ENCODE measurements at regions not wholly inside any gene's neighbourhood (a gene's known extent, or its start where the extent isn't known, plus 50 kb on each side); places are given as distances from the start of the nearest gene placed in this dataset.
"Not testable (repeated sequence)": the region's sequence is repeated elsewhere in the genome, so short reads cannot be mapped to it uniquely, and the experiment has no call there.

GRCh38 chr16:51271156-51271701, 120.2 kb upstream of the SALL1 start:
- H3K27me3 ChIP-seq (ENCODE audit: control insufficient read depth, insufficient read depth, low read length), result no peaks in the 10 kb centered on the region
- no peaks in the 10 kb centered on the region for H3K36me3 ChIP-seq (ENCODE audit: control insufficient read depth, insufficient read depth, low read length)
- H3K27ac ChIP-seq (ENCODE audit: low read depth, low read length), result no peak overlapping the region
- H3K4me1 ChIP-seq (ENCODE audit: control insufficient read depth, insufficient read depth, low read length), result no peaks in the 10 kb centered on the region
- no peak overlapping the region for H3K9ac ChIP-seq (ENCODE audit: low read depth, low read length)
- H3K9me3 ChIP-seq (ENCODE audit: control insufficient read depth, insufficient read depth, low read length), result no peaks in the 10 kb centered on the region
- no peak overlapping the region for H3K4me3 ChIP-seq (ENCODE audit: low read depth, low read length)

GRCh38 chr16:51268237-51268636, 117.2 kb upstream of the SALL1 start:
- Histone ChIP-seq H3K4me3 (ENCODE audit: low read depth, low read length) (no peak overlapping the region), H3K36me3 (ENCODE audit: control insufficient read depth, insufficient read depth, low read length) (no peaks in the 10 kb centered on the region), H3K27ac (ENCODE audit: low read depth, low read length) (no peak overlapping the region), H3K4me1 (ENCODE audit: control insufficient read depth, insufficient read depth, low read length) (no peaks in the 10 kb centered on the region), H3K27me3 (ENCODE audit: control insufficient read depth, insufficient read depth, low read length) (no peaks in the 10 kb centered on the region), H3K9me3 (ENCODE audit: control insufficient read depth, insufficient read depth, low read length) (no peaks in the 10 kb centered on the region), H3K9ac (ENCODE audit: low read depth, low read length) (no peak overlapping the region)

- Histone ChIP-seq H3K9me3 (ENCODE audit: control insufficient read depth, insufficient read depth, low read length) (no peaks in the 10 kb centered on the region), H3K36me3 (ENCODE audit: control insufficient read depth, insufficient read depth, low read length) (no peaks in the 10 kb centered on the region), H3K27me3 (ENCODE audit: control insufficient read depth, insufficient read depth, low read length) (no peaks in the 10 kb centered on the region), H3K4me1 (ENCODE audit: control insufficient read depth, insufficient read depth, low read length) (no peaks in the 10 kb centered on the region), H3K27ac (ENCODE audit: low read depth, low read length) (no peak overlapping the region), H3K4me3 (ENCODE audit: low read depth, low read length) (no peak overlapping the region), H3K9ac (ENCODE audit: low read depth, low read length) (no peak overlapping the region)
Measured at GRCh38 chr16:51267681-51268080, 116.6 kb upstream of the SALL1 start.

- Histone ChIP-seq H3K4me3 (ENCODE audit: low read depth, low read length) (no peak overlapping the region), H3K9ac (ENCODE audit: low read depth, low read length) (no peak overlapping the region), H3K27ac (ENCODE audit: low read depth, low read length) (no peak overlapping the region), H3K4me1 (ENCODE audit: control insufficient read depth, insufficient read depth, low read length) (0 out of 2 replicates have a peak, but pooled peaks cover 3% of the 10 kb centered on the region), H3K36me3 (ENCODE audit: control insufficient read depth, insufficient read depth, low read length) (no peaks in the 10 kb centered on the region), H3K9me3 (ENCODE audit: control insufficient read depth, insufficient read depth, low read length) (peaks cover 9% of the 10 kb centered on the region), H3K27me3 (ENCODE audit: control insufficient read depth, insufficient read depth, low read length) (no peaks in the 10 kb centered on the region)
Measured at GRCh38 chr16:51262428-51262827, 111.4 kb upstream of the SALL1 start.

- no peak overlapping the region for H3K27ac ChIP-seq (ENCODE audit: low read depth, low read length)
- H3K9ac ChIP-seq (ENCODE audit: low read depth, low read length), result no peak overlapping the region
- H3K36me3 ChIP-seq (ENCODE audit: control insufficient read depth, insufficient read depth, low read length), result no peaks in the 10 kb centered on the region
- no peaks in the 10 kb centered on the region for H3K27me3 ChIP-seq (ENCODE audit: control insufficient read depth, insufficient read depth, low read length)
- H3K9me3 ChIP-seq (ENCODE audit: control insufficient read depth, insufficient read depth, low read length), result peaks cover 9% of the 10 kb centered on the region
- H3K4me3 ChIP-seq (ENCODE audit: low read depth, low read length), result no peak overlapping the region
- 0 out of 2 replicates have a peak, but pooled peaks cover 3% of the 10 kb centered on the region for H3K4me1 ChIP-seq (ENCODE audit: control insufficient read depth, insufficient read depth, low read length)
Measured at GRCh38 chr16:51261919-51262318, 110.8 kb upstream of the SALL1 start.

- Histone ChIP-seq H3K27ac (ENCODE audit: low read depth, low read length) (no peak overlapping the region), H3K4me3 (ENCODE audit: low read depth, low read length) (no peak overlapping the region), H3K36me3 (ENCODE audit: control insufficient read depth, insufficient read depth, low read length) (no peaks in the 10 kb centered on the region), H3K9me3 (ENCODE audit: control insufficient read depth, insufficient read depth, low read length) (peaks cover 23% of the 10 kb centered on the region), H3K4me1 (ENCODE audit: control insufficient read depth, insufficient read depth, low read length) (0 out of 2 replicates have a peak, but pooled peaks cover 3% of the 10 kb centered on the region), H3K9ac (ENCODE audit: low read depth, low read length) (no peak overlapping the region), H3K27me3 (ENCODE audit: control insufficient read depth, insufficient read depth, low read length) (no peaks in the 10 kb centered on the region)
Measured at GRCh38 chr16:51255349-51255972, 104.4 kb upstream of the SALL1 start.

GRCh38 chr16:51254390-51254789, 103.3 kb upstream of the SALL1 start:
- H3K4me1 ChIP-seq (ENCODE audit: control insufficient read depth, insufficient read depth, low read length); H3K27ac ChIP-seq (ENCODE audit: low read depth, low read length); H3K36me3 ChIP-seq (ENCODE audit: control insufficient read depth, insufficient read depth, low read length); H3K4me3 ChIP-seq (ENCODE audit: low read depth, low read length); H3K9ac ChIP-seq (ENCODE audit: low read depth, low read length); H3K27me3 ChIP-seq (ENCODE audit: control insufficient read depth, insufficient read depth, low read length): not testable (repeated sequence)
- peaks cover 23% of the 10 kb centered on the region for H3K9me3 ChIP-seq (ENCODE audit: control insufficient read depth, insufficient read depth, low read length)

GRCh38 chr16:51248217-51248616, 97.1 kb upstream of the SALL1 start:
- H3K27ac ChIP-seq (ENCODE audit: low read depth, low read length), result no peak overlapping the region
- H3K4me3 ChIP-seq (ENCODE audit: low read depth, low read length), result no peak overlapping the region
- no peaks in the 10 kb centered on the region for H3K9me3 ChIP-seq (ENCODE audit: control insufficient read depth, insufficient read depth, low read length)
- no peaks in the 10 kb centered on the region for H3K27me3 ChIP-seq (ENCODE audit: control insufficient read depth, insufficient read depth, low read length)
- no peak overlapping the region for H3K9ac ChIP-seq (ENCODE audit: low read depth, low read length)
- no peaks in the 10 kb centered on the region for H3K36me3 ChIP-seq (ENCODE audit: control insufficient read depth, insufficient read depth, low read length)
- peaks cover 3% of the 10 kb centered on the region; the same call in 1 of the 2 replicates for H3K4me1 ChIP-seq (ENCODE audit: control insufficient read depth, insufficient read depth, low read length)

GRCh38 chr16:51245658-51245995, 94.6 kb upstream of the SALL1 start:
- H3K4me1 ChIP-seq (ENCODE audit: control insufficient read depth, insufficient read depth, low read length), result peaks cover 3% of the 10 kb centered on the region; the same call in 1 of the 2 replicates
- H3K9me3 ChIP-seq (ENCODE audit: control insufficient read depth, insufficient read depth, low read length), result no peaks in the 10 kb centered on the region
- no peaks in the 10 kb centered on the region for H3K36me3 ChIP-seq (ENCODE audit: control insufficient read depth, insufficient read depth, low read length)
- H3K27me3 ChIP-seq (ENCODE audit: control insufficient read depth, insufficient read depth, low read length), result peaks cover 4% of the 10 kb centered on the region; the same call in 1 of the 2 replicates
- no peak overlapping the region for H3K4me3 ChIP-seq (ENCODE audit: low read depth, low read length)
- no peak overlapping the region for H3K27ac ChIP-seq (ENCODE audit: low read depth, low read length)
- no peak overlapping the region for H3K9ac ChIP-seq (ENCODE audit: low read depth, low read length)

- Histone ChIP-seq H3K9ac (ENCODE audit: low read depth, low read length) (no peak overlapping the region), H3K27ac (ENCODE audit: low read depth, low read length) (no peak overlapping the region), H3K36me3 (ENCODE audit: control insufficient read depth, insufficient read depth, low read length) (no peaks in the 10 kb centered on the region), H3K4me1 (ENCODE audit: control insufficient read depth, insufficient read depth, low read length) (peaks cover 3% of the 10 kb centered on the region; the same call in 1 of the 2 replicates), H3K4me3 (ENCODE audit: low read depth, low read length) (no peak overlapping the region), H3K27me3 (ENCODE audit: control insufficient read depth, insufficient read depth, low read length) (peaks cover 4% of the 10 kb centered on the region; the same call in 1 of the 2 replicates), H3K9me3 (ENCODE audit: control insufficient read depth, insufficient read depth, low read length) (no peaks in the 10 kb centered on the region)
Measured at GRCh38 chr16:51244887-51245657, 94.0 kb upstream of the SALL1 start.

- peaks cover 3% of the 10 kb centered on the region; the same call in 1 of the 2 replicates for H3K4me1 ChIP-seq (ENCODE audit: control insufficient read depth, insufficient read depth, low read length)
- H3K36me3 ChIP-seq (ENCODE audit: control insufficient read depth, insufficient read depth, low read length), result no peaks in the 10 kb centered on the region
- peaks cover 4% of the 10 kb centered on the region; the same call in 1 of the 2 replicates for H3K27me3 ChIP-seq (ENCODE audit: control insufficient read depth, insufficient read depth, low read length)
- no peak overlapping the region for H3K4me3 ChIP-seq (ENCODE audit: low read depth, low read length)
- no peak overlapping the region for H3K9ac ChIP-seq (ENCODE audit: low read depth, low read length)
- H3K9me3 ChIP-seq (ENCODE audit: control insufficient read depth, insufficient read depth, low read length), result no peaks in the 10 kb centered on the region
- H3K27ac ChIP-seq (ENCODE audit: low read depth, low read length), result no peak overlapping the region
Measured at GRCh38 chr16:51243936-51244436, 92.9 kb upstream of the SALL1 start.

Measured in HUES48 (cell line).